GM23248 (cell line): ENCODE measurements at regions not wholly inside any gene's neighbourhood (a gene's known extent, or its start where the extent isn't known, plus 50 kb on each side); places are given as distances from the start of the nearest gene placed in this dataset.

ENCODE experiments used
- EZH2 ChIP-seq: fragments of 200-600 bp; sonication (generic); IDR thresholded peaks from 2 replicates; pipeline ENCODE4 v1.6.1; 2018; ENCODE audit warnings: antibody characterized with exemption, mild to moderate bottlenecking; ENCODE audit not compliant: insufficient read depth, poor library complexity, severe bottlenecking
- EZH2phosphoT487 ChIP-seq: fragments of 200-600 bp; sonication (generic); IDR thresholded peaks from 2 replicates; pipeline ENCODE4 v1.6.1; 2018; ENCODE audit warnings: antibody characterized with exemption, moderate library complexity, mild to moderate bottlenecking, low read depth; ENCODE audit not compliant: insufficient read depth

DNA sequence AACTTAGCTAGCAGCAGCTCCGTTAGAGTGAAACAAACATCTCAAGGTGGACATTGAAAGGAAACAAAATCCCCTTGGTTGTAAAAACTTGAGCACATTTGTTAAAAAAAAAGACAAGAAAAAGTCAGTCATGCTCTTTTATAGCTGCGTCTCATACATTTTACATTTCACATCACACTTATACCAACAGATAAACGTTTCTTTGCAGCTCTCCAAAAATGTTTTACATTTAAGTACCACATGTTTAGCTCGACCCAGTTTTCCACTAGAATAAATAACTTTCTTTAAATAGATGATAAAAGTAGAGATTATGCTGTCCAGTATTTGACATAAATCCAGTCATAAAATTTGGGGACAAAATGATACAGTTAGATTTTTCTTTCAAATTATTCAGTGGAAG, 297.0 kb upstream of the ST6GAL2 start:
- TF ChIP-seq EZH2phosphoT487 (no peak), EZH2 (no peak)
